Stimulated activated CD8-positive, alpha-beta memory T cell treated with anti-CD3 and anti-CD28 coated beads, Interleukin-12 subunit alpha, Interleukin-12 subunit beta, amount 100 ng/mL, for 1 hour (primary cell): ENCODE measurements at regions not wholly inside any gene's neighbourhood (a gene's known extent, or its start where the extent isn't known, plus 50 kb on each side); places are given as distances from the start of the nearest gene placed in this dataset.

ENCODE experiments used
- DNase-seq: peaks from one replicate; pipeline ENCODE4 v3.0.0-alpha.2; 2020; ENCODE audit warnings: low read depth

DNA sequence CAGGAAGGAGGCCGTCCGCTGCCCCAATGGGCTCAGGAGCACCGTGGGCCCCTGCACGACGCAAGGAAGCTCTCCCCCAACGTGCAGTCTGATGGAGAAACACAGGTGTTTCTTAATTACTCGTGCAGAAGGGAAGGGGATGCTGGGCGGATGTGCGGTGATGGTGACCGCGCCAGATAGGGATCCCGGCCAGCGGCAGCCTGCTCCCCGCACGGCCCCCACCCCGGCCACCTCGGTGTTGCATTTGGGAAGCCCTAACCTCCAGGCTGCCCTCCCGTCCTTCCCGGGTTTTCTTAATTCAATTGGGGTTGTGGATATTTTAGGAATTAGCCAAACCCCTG, 254.4 kb downstream of the ZNF536 start:
- DNase-seq, result no peak

DNA sequence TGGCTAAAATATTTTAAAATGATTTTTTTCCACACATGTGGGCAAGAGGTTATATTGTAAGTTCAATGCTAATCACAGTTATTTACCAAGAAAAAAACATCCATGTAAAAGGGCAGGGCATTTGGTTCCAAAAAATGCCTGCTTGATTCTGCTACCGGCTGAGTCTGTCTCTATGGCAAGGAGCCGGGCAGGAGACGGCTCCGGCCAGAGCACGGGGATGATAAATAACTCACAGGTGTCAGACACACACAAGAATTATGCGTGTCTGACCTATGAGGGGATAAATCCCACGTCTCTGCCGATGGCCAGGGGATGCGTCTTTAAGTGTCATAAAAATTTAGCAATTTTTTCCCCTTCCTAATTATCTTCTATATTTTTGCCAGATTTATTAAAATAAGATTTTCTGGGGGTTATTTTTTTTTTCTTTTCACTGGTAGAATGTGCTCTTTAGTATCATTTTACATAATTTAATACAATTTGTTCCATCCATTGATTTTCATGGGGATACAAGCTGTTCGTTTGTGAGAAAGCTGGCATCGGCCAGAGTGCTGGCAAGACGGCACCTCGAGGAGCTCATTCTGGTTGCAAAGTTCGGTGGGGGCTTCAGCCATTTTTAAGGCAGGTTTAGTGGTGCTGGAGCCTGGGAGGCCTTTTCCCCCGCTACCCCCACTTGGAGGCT, 253.9 kb downstream of the ZNF536 start:
- DNase-seq, result no peak

DNA sequence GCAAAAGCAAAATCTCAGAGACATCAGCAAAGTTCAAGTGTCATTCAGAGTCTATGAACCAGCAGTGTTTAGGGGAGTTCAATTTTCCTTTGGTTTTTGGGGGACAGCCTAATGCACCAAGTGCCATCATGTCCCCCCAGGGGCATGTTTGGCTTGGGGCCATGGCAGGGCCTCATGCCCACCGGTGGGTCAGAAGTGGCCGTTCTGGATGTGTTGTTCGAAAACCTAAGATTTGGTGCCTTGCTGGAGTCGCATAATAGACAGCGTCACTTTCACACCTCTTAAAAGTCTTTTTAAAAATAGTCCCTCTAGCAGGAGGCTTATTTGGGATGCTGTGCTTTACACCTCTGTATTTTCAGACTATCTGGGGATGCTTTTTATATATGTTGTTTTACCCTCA, 250.1 kb downstream of the ZNF536 start:
- DNase-seq, result no peak

DNA sequence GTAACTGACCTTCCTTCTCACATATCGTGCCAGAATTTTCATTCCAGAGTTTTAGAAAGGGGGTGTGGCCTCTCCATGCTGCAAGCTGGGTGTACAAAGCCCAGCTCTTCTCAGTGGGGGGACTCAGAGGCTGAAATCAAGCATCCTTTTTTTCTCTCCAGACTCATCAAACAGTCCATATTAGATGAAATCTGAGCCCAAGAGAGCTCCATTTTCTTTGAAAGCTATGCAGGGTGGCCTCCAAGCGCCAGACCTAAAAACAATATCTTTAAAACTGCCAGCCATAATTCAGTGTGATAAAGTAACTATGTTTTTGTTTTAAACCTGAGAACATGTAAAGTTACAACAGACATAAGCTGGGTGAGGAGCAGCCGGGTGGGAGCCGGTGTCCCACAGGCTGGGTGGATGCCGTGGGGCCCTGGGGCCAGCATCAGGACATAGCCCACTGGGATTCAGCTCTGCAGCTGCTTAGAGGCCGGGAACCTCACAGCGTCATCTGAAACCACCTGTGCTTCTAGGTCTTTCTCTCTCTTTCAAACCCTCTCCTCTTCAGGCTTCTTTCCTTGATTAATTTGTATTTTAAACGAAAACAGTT, 249.2 kb downstream of the ZNF536 start:
- no peak for DNase-seq

DNA sequence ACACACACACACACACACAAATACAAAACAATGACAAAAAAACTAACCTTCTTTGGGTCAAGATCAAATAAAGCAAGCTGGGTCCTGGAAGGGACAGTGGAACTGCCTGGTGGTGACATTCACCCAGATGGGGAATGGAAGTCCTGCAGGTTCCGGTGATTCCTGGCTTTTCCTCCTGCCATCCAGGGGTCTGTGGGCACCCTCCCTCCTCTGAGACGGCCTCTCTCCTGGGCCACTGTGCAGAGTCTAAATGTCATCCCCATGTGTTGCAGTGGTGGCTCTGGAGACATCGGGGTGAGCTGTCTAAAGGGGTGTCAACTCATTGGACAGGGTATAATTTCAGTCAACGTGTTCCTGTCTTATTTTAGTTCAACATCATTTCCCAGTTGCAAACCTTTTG, 248.2 kb downstream of the ZNF536 start:
- no peak for DNase-seq

DNA sequence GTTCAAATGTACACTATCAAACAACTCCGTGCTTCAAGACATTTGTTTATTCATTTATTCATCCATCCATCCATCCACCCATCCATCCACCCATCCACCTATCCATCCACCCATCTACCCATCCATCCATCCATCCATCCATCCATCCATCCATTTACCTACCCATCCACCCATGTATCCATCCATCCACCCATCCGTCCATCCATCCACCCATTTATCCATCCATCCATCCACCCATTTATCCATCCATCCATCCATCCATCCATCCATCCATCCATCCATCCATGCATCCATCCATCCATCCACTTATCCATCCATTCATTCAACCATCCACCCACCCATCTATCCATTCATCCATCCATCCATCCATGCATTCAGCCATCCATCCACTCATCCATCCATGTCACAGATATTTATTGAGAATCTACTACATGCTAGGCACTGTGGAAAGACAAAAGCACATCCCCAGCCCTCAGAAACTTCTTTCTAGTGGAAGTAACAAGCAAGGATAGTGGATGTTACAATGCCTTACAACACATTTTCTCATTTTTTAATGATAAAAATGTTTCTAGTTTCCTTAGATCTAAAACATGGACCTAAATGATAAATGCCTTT, 237.6 kb downstream of the ZNF536 start:
- DNase-seq, result no peak

DNA sequence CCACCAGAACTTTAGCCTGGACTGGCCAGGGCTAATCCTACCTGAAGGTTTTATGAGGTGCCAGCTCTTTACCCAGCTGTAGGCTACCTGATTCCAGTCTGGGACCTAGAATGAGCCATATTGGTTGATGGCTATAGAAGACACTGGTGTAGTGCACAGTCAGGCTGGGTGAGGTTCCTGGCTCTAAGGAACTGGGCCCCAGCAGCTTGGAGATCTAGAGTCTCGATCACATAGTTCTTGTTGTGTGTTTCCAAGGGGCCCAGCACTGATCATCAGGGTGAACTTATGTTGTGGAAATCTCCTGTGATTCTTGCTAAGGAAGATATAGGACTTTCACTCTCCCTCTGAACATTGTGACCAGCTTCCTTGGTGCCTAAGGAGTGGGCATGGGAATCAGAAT, 236.3 kb downstream of the ZNF536 start:
- DNase-seq, result no peak
